HepG2 (cell line): ENCODE measurements at regions not wholly inside any gene's neighbourhood (a gene's known extent, or its start where the extent isn't known, plus 50 kb on each side); places are given as distances from the start of the nearest gene placed in this dataset.

ENCODE experiments used
- BHLHE40 ChIP-seq: IDR thresholded peaks from 2 replicates; pipeline ENCODE4 v1.6.1; 2011; ENCODE audit warnings: low read length, improper control_type of control experiment
- FOSL2 ChIP-seq: sonication (generic); formaldehyde crosslinking; IDR thresholded peaks from 2 replicates; pipeline ENCODE4 v1.4.0; 2020; ENCODE audit warnings: missing genetic modification reagents
- FOXM1 ChIP-seq: sonication (generic); formaldehyde crosslinking; IDR thresholded peaks from 2 replicates; pipeline ENCODE4 v1.5.0; 2020; ENCODE audit warnings: missing genetic modification reagents
- FOXO1 ChIP-seq: sonication (generic); formaldehyde crosslinking; IDR thresholded peaks from 2 replicates; pipeline ENCODE4 v1.4.0; 2020; ENCODE audit warnings: missing genetic modification reagents
- GABPA ChIP-seq, 2 experiments: IDR thresholded peaks; 2 replicates each; pipeline ENCODE4 v1.6.1; 2011 to 2016; ENCODE audit warnings: low read depth in 2 of 2, low read length in 1 of 2, missing biosample characterization in 1 of 2, missing genetic modification characterization in 1 of 2
- HBP1 ChIP-seq: IDR thresholded peaks from 2 replicates; pipeline ENCODE4 v1.6.1; 2016; ENCODE audit warnings: low read depth, control low read depth
- HDAC2 ChIP-seq: sonication (generic); formaldehyde crosslinking; IDR thresholded peaks from 2 replicates; pipeline ENCODE4 v1.4.0; 2020; ENCODE audit warnings: missing genetic modification reagents
- IKZF4 ChIP-seq: sonication (generic); formaldehyde crosslinking; IDR thresholded peaks from 2 replicates; pipeline ENCODE4 v1.5.1; 2020; ENCODE audit warnings: borderline replicate concordance, mild to moderate bottlenecking, low read depth, missing genetic modification reagents; ENCODE audit errors: not compliant biosample characterization
- JARID2 ChIP-seq: sonication (generic); formaldehyde crosslinking; IDR thresholded peaks from 2 replicates; pipeline ENCODE4 v1.8.1; 2023; ENCODE audit warnings: missing genetic modification reagents, inconsistent platforms; ENCODE audit not compliant: insufficient replicate concordance
- KAT8 ChIP-seq: IDR thresholded peaks from 2 replicates; pipeline ENCODE4 v1.6.1; 2016; ENCODE audit warnings: missing genetic modification reagents, missing compliant biosample characterization
- KDM4B ChIP-seq: sonication (generic); formaldehyde crosslinking; IDR thresholded peaks from 2 replicates; pipeline ENCODE4 v1.4.0; 2020; ENCODE audit warnings: missing genetic modification reagents
- MBNL3 ChIP-seq: fragments of 250-450 bp; sonication (Bioruptor Pico); conservative IDR thresholded peaks from 2 replicates; pipeline ENCODE4 v1.8.0; 2022; ENCODE audit warnings: mild to moderate bottlenecking, inconsistent platforms
- MTF2 ChIP-seq: sonication (generic); formaldehyde crosslinking; IDR thresholded peaks from 2 replicates; pipeline ENCODE4 v1.5.0; 2020; ENCODE audit warnings: missing genetic modification reagents, borderline replicate concordance
- PITX1 ChIP-seq: sonication (generic); formaldehyde crosslinking; IDR thresholded peaks from 2 replicates; pipeline ENCODE4 v1.5.1; 2020; ENCODE audit warnings: mild to moderate bottlenecking, missing genetic modification reagents
- RBAK ChIP-seq: sonication (generic); formaldehyde crosslinking; IDR thresholded peaks from 2 replicates; pipeline ENCODE4 v1.5.1; 2020; ENCODE audit warnings: mild to moderate bottlenecking, missing genetic modification reagents
- RCOR2 ChIP-seq: IDR thresholded peaks from 2 replicates; pipeline ENCODE4 v1.6.1; 2016; ENCODE audit warnings: missing biosample characterization, missing genetic modification reagents
- RERE ChIP-seq: IDR thresholded peaks from 2 replicates; pipeline ENCODE4 v1.6.1; 2016; ENCODE audit warnings: low read depth, missing genetic modification reagents, missing compliant biosample characterization
- SALL1 ChIP-seq: sonication (generic); formaldehyde crosslinking; IDR thresholded peaks from 2 replicates; pipeline ENCODE4 v1.8.0; 2022; ENCODE audit warnings: mild to moderate bottlenecking, missing genetic modification reagents
- THYN1 ChIP-seq: sonication (generic); formaldehyde crosslinking; IDR thresholded peaks from 2 replicates; pipeline ENCODE4 v1.8.1; 2023; ENCODE audit warnings: low read depth, mild to moderate bottlenecking, moderate library complexity, missing genetic modification reagents, borderline replicate concordance
- ZC3H13 ChIP-seq: sonication (generic); formaldehyde crosslinking; IDR thresholded peaks from 2 replicates; pipeline ENCODE4 v1.8.1; 2023; ENCODE audit warnings: mild to moderate bottlenecking, missing genetic modification reagents, moderate library complexity
- ZMYM4 ChIP-seq: sonication (generic); formaldehyde crosslinking; IDR thresholded peaks from 2 replicates; pipeline ENCODE4 v1.8.1; 2023; ENCODE audit warnings: mild to moderate bottlenecking, missing genetic modification reagents
- ZNF17 ChIP-seq: sonication (generic); formaldehyde crosslinking; IDR thresholded peaks from 2 replicates; pipeline ENCODE4 v1.5.0; 2020; ENCODE audit warnings: mild to moderate bottlenecking, missing genetic modification reagents
- ZNF468 ChIP-seq: sonication (generic); formaldehyde crosslinking; IDR thresholded peaks from 2 replicates; pipeline ENCODE4 v1.8.0; 2022; ENCODE audit warnings: mild to moderate bottlenecking, moderate library complexity, missing genetic modification reagents
- ZNF7 ChIP-seq: IDR thresholded peaks from 2 replicates; pipeline ENCODE4 v1.6.1; 2016; ENCODE audit warnings: missing biosample characterization, missing genetic modification reagents

- TF ChIP-seq ZNF468 (no peak), HDAC2 (CRISPR knock-in tag) (peak; percentile 77), GABPA (IDR thresholded peaks at IDR 0.05; ENCODE audit: low read depth, low read length) (no peak), GABPA (CRISPR knock-in tag; IDR thresholded peaks at IDR 0.05; ENCODE audit: low read depth) (no peak), MTF2 (no peak), PITX1 (CRISPR knock-in tag) (no peak), BHLHE40 (peak; percentile 92), FOXM1 (CRISPR knock-in tag) (no peak), JARID2 (CRISPR knock-in tag) (no peak), RBAK (CRISPR knock-in tag) (no peak), RERE (peak; percentile 57; the same call in 1 of the 2 replicates), SALL1 (CRISPR knock-in tag) (peak; percentile 74), ZC3H13 (CRISPR knock-in tag) (no peak), RCOR2 (CRISPR knock-in tag) (0 out of 2 replicates have a peak, but pooled peaks have one; percentile 32), HBP1 (no peak), IKZF4 (CRISPR knock-in tag) (no peak), THYN1 (CRISPR knock-in tag) (no peak), FOXO1 (CRISPR knock-in tag) (peak; percentile 60), ZNF7 (0 out of 2 replicates have a peak, but pooled peaks have one; percentile 5), MBNL3 (no peak), KDM4B (CRISPR knock-in tag) (no peak), ZNF17 (no peak), ZMYM4 (CRISPR knock-in tag) (peak; percentile 67), KAT8 (CRISPR knock-in tag) (peak; percentile 60; the same call in 1 of the 2 replicates), FOSL2 (peak; percentile 55)
These were observed 106.5 kb upstream of the GADD45A start (continued) for GRCh38 chr1:67578397-67579020.
